HK-2 (cell line): ENCODE measurements at regions not wholly inside any gene's neighbourhood (a gene's known extent, or its start where the extent isn't known, plus 50 kb on each side); places are given as distances from the start of the nearest gene placed in this dataset.
"Not testable (repeated sequence)": the region's sequence is repeated elsewhere in the genome, so short reads cannot be mapped to it uniquely, and the experiment has no call there.

ENCODE experiments used
- DNase-seq: peaks from one replicate; pipeline ENCODE4 v3.0.0-alpha.2; 2018; ENCODE audit not compliant: unreplicated experiment

GRCh38 chr5:135279328-135279727 is 119.7 kb downstream of the MACROH2A1 start:
- no peak for DNase-seq

GRCh38 chr5:135276151-135276550 is 122.9 kb downstream of the MACROH2A1 start:
- no peak for DNase-seq

- no peak for DNase-seq
These were observed 125.8 kb downstream of the MACROH2A1 start for GRCh38 chr5:135273212-135273611.

- DNase-seq: no peak
These were observed 126.7 kb downstream of the MACROH2A1 start for GRCh38 chr5:135272311-135272805.

- no peak for DNase-seq
These were observed 127.3 kb downstream of the MACROH2A1 start for GRCh38 chr5:135271533-135272310.

- DNase-seq: no peak
These were observed 129.1 kb downstream of the MACROH2A1 start for GRCh38 chr5:135269931-135270421.

GRCh38 chr5:135269199-135269598 is 129.8 kb downstream of the MACROH2A1 start:
- DNase-seq: no peak

GRCh38 chr5:135266975-135267374 is 132.1 kb downstream of the MACROH2A1 start:
- no peak for DNase-seq

- DNase-seq: no peak
These were observed 132.8 kb downstream of the MACROH2A1 start for GRCh38 chr5:135266303-135266635.

- no peak for DNase-seq
These were observed 133.3 kb downstream of the MACROH2A1 start for GRCh38 chr5:135265497-135266302.

- DNase-seq: no peak
These were observed 134.3 kb downstream of the MACROH2A1 start for GRCh38 chr5:135264451-135265440.

- no peak for DNase-seq
These were observed 135.9 kb downstream of the MACROH2A1 start for GRCh38 chr5:135263022-135263668.

GRCh38 chr5:135262364-135262763 is 136.7 kb downstream of the MACROH2A1 start:
- no peak for DNase-seq

GRCh38 chr5:135260108-135260507 is 138.9 kb downstream of the MACROH2A1 start:
- not testable (repeated sequence) for DNase-seq

GRCh38 chr5:135255461-135256178 is 143.4 kb downstream of the MACROH2A1 start:
- DNase-seq: no peak

GRCh38 chr5:135254183-135254582 is 144.8 kb downstream of the MACROH2A1 start:
- no peak for DNase-seq

- no peak for DNase-seq
These were observed 145.3 kb downstream of the MACROH2A1 start for GRCh38 chr5:135253601-135254178.

- DNase-seq: no peak
These were observed 147.9 kb downstream of the MACROH2A1 start for GRCh38 chr5:135251093-135251492.

- no peak for DNase-seq
These were observed 148.4 kb downstream of the MACROH2A1 start for GRCh38 chr5:135250671-135251070.

GRCh38 chr5:135249658-135250057 is 149.4 kb downstream of the MACROH2A1 start:
- no peak for DNase-seq
